ENCODE measurements at regions not wholly inside any gene's neighbourhood (a gene's known extent, or its start where the extent isn't known, plus 50 kb on each side); places are given as distances from the start of the nearest gene placed in this dataset.

GRCh38 chr3:31067004-31067403 is 172.5 kb upstream of the GADL1 start:
- 92 to 93% methylated on average over 3 to 4 of the region's 5 CpGs for WGBS, 2 experiments
- Histone ChIP-seq H3K9me3 (ENCODE audit: control insufficient read depth, low read length) (no peaks in the 10 kb centered on the region), H3K27me3 (ENCODE audit: control insufficient read depth, insufficient read depth, low read length, poor library complexity, severe bottlenecking) (no peaks in the 10 kb centered on the region), H3K36me3 (ENCODE audit: control insufficient read depth, insufficient read depth, low read length) (no peaks in the 10 kb centered on the region), H3K27ac (ENCODE audit: insufficient read depth, low read depth, low read length, poor library complexity, severe bottlenecking) (no peak overlapping the region), H3K4me3 (ENCODE audit: insufficient read depth, low read depth, low read length) (no peak overlapping the region), H3K4me1 (ENCODE audit: control insufficient read depth, insufficient read depth, low read length) (no peaks in the 10 kb centered on the region)

- no peaks in the 10 kb centered on the region for H3K9me3 ChIP-seq (ENCODE audit: control insufficient read depth, low read length)
- no peak overlapping the region for H3K4me3 ChIP-seq (ENCODE audit: insufficient read depth, low read depth, low read length)
- no peaks in the 10 kb centered on the region for H3K36me3 ChIP-seq (ENCODE audit: control insufficient read depth, insufficient read depth, low read length)
- H3K27ac ChIP-seq (ENCODE audit: insufficient read depth, low read depth, low read length, poor library complexity, severe bottlenecking): no peak overlapping the region
- H3K4me1 ChIP-seq (ENCODE audit: control insufficient read depth, insufficient read depth, low read length): peaks cover 12% of the 10 kb centered on the region
- WGBS, 2 experiments: 90 to 97% methylated on average over 2 of the region's 2 CpGs
- no peaks in the 10 kb centered on the region for H3K27me3 ChIP-seq (ENCODE audit: control insufficient read depth, insufficient read depth, low read length, poor library complexity, severe bottlenecking)
These were observed 181.0 kb upstream of the GADL1 start for GRCh38 chr3:31075471-31075870.

GRCh38 chr3:31075876-31076275 is 181.4 kb upstream of the GADL1 start:
- H3K9me3 ChIP-seq (ENCODE audit: control insufficient read depth, low read length): no peaks in the 10 kb centered on the region
- H3K4me1 ChIP-seq (ENCODE audit: control insufficient read depth, insufficient read depth, low read length): peaks cover 12% of the 10 kb centered on the region
- 55 to 61% methylated on average over 5 to 6 of the region's 6 CpGs for WGBS, 2 experiments
- no peak overlapping the region for H3K4me3 ChIP-seq (ENCODE audit: insufficient read depth, low read depth, low read length)
- H3K36me3 ChIP-seq (ENCODE audit: control insufficient read depth, insufficient read depth, low read length): no peaks in the 10 kb centered on the region
- no peaks in the 10 kb centered on the region for H3K27me3 ChIP-seq (ENCODE audit: control insufficient read depth, insufficient read depth, low read length, poor library complexity, severe bottlenecking)
- H3K27ac ChIP-seq (ENCODE audit: insufficient read depth, low read depth, low read length, poor library complexity, severe bottlenecking): no peak overlapping the region

- no peak overlapping the region for H3K4me3 ChIP-seq (ENCODE audit: insufficient read depth, low read depth, low read length)
- no peaks in the 10 kb centered on the region for H3K9me3 ChIP-seq (ENCODE audit: control insufficient read depth, low read length)
- H3K36me3 ChIP-seq (ENCODE audit: control insufficient read depth, insufficient read depth, low read length): no peaks in the 10 kb centered on the region
- peaks cover 12% of the 10 kb centered on the region for H3K4me1 ChIP-seq (ENCODE audit: control insufficient read depth, insufficient read depth, low read length)
- no peaks in the 10 kb centered on the region for H3K27me3 ChIP-seq (ENCODE audit: control insufficient read depth, insufficient read depth, low read length, poor library complexity, severe bottlenecking)
- WGBS, 2 experiments: 87 to 96% methylated on average over 3 of the region's 3 CpGs
- H3K27ac ChIP-seq (ENCODE audit: insufficient read depth, low read depth, low read length, poor library complexity, severe bottlenecking): no peak overlapping the region
These were observed 182.7 kb upstream of the GADL1 start for GRCh38 chr3:31077021-31077601.

- Histone ChIP-seq H3K27me3 (ENCODE audit: control insufficient read depth, insufficient read depth, low read length, poor library complexity, severe bottlenecking) (no peaks in the 10 kb centered on the region), H3K4me1 (ENCODE audit: control insufficient read depth, insufficient read depth, low read length) (peaks cover 12% of the 10 kb centered on the region), H3K9me3 (ENCODE audit: control insufficient read depth, low read length) (no peaks in the 10 kb centered on the region), H3K4me3 (ENCODE audit: insufficient read depth, low read depth, low read length) (no peak overlapping the region), H3K27ac (ENCODE audit: insufficient read depth, low read depth, low read length, poor library complexity, severe bottlenecking) (no peak overlapping the region), H3K36me3 (ENCODE audit: control insufficient read depth, insufficient read depth, low read length) (no peaks in the 10 kb centered on the region)
- 93 to 100% methylated on average over 1 of the region's 1 CpG for WGBS, 2 experiments
These were observed 183.4 kb upstream of the GADL1 start for GRCh38 chr3:31077826-31078225.

- H3K27ac ChIP-seq (ENCODE audit: insufficient read depth, low read depth, low read length, poor library complexity, severe bottlenecking): no peak overlapping the region
- WGBS, 2 experiments: 93 to 97% methylated on average over 3 to 4 of the region's 4 CpGs
- H3K36me3 ChIP-seq (ENCODE audit: control insufficient read depth, insufficient read depth, low read length): no peaks in the 10 kb centered on the region
- peaks cover 12% of the 10 kb centered on the region for H3K4me1 ChIP-seq (ENCODE audit: control insufficient read depth, insufficient read depth, low read length)
- H3K27me3 ChIP-seq (ENCODE audit: control insufficient read depth, insufficient read depth, low read length, poor library complexity, severe bottlenecking): no peaks in the 10 kb centered on the region
- H3K4me3 ChIP-seq (ENCODE audit: insufficient read depth, low read depth, low read length): no peak overlapping the region
- H3K9me3 ChIP-seq (ENCODE audit: control insufficient read depth, low read length): no peaks in the 10 kb centered on the region
These were observed 185.2 kb upstream of the GADL1 start for GRCh38 chr3:31079689-31080088.

- 89 to 94% methylated on average over 2 of the region's 2 CpGs for WGBS, 2 experiments
- H3K4me1 ChIP-seq (ENCODE audit: control insufficient read depth, insufficient read depth, low read length): peaks cover 4% of the 10 kb centered on the region
These were observed 186.7 kb upstream of the GADL1 start for GRCh38 chr3:31081018-31081662.

GRCh38 chr3:31086148-31086547 is 191.7 kb upstream of the GADL1 start:
- Histone ChIP-seq H3K9me3 (ENCODE audit: control insufficient read depth, low read length) (no peaks in the 10 kb centered on the region), H3K4me3 (ENCODE audit: insufficient read depth, low read depth, low read length) (no peak overlapping the region), H3K36me3 (ENCODE audit: control insufficient read depth, insufficient read depth, low read length) (no peaks in the 10 kb centered on the region), H3K27ac (ENCODE audit: insufficient read depth, low read depth, low read length, poor library complexity, severe bottlenecking) (no peak overlapping the region), H3K27me3 (ENCODE audit: control insufficient read depth, insufficient read depth, low read length, poor library complexity, severe bottlenecking) (no peaks in the 10 kb centered on the region), H3K4me1 (ENCODE audit: control insufficient read depth, insufficient read depth, low read length) (no peaks in the 10 kb centered on the region)

More at GRCh38 chr3:31081018-31081662, 186.7 kb upstream of the GADL1 start:
- no peak overlapping the region for H3K4me3 ChIP-seq (ENCODE audit: insufficient read depth, low read depth, low read length)
- H3K9me3 ChIP-seq (ENCODE audit: control insufficient read depth, low read length): no peaks in the 10 kb centered on the region
- no peak overlapping the region for H3K27ac ChIP-seq (ENCODE audit: insufficient read depth, low read depth, low read length, poor library complexity, severe bottlenecking)
- no peaks in the 10 kb centered on the region for H3K36me3 ChIP-seq (ENCODE audit: control insufficient read depth, insufficient read depth, low read length)
- H3K27me3 ChIP-seq (ENCODE audit: control insufficient read depth, insufficient read depth, low read length, poor library complexity, severe bottlenecking): no peaks in the 10 kb centered on the region

- Histone ChIP-seq H3K9me3 (ENCODE audit: control insufficient read depth, low read length) (no peaks in the 10 kb centered on the region), H3K27ac (ENCODE audit: insufficient read depth, low read depth, low read length, poor library complexity, severe bottlenecking) (no peak overlapping the region), H3K36me3 (ENCODE audit: control insufficient read depth, insufficient read depth, low read length) (no peaks in the 10 kb centered on the region), H3K27me3 (ENCODE audit: control insufficient read depth, insufficient read depth, low read length, poor library complexity, severe bottlenecking) (no peaks in the 10 kb centered on the region), H3K4me1 (ENCODE audit: control insufficient read depth, insufficient read depth, low read length) (no peaks in the 10 kb centered on the region), H3K4me3 (ENCODE audit: insufficient read depth, low read depth, low read length) (no peak overlapping the region)
These were observed 192.2 kb upstream of the GADL1 start for GRCh38 chr3:31086698-31087097.

- WGBS, 2 experiments: 68 to 69% methylated on average over 2 of the region's 2 CpGs
- H3K27me3 ChIP-seq (ENCODE audit: control insufficient read depth, insufficient read depth, low read length, poor library complexity, severe bottlenecking): no peaks in the 10 kb centered on the region
- no peak overlapping the region for H3K27ac ChIP-seq (ENCODE audit: insufficient read depth, low read depth, low read length, poor library complexity, severe bottlenecking)
- no peaks in the 10 kb centered on the region for H3K36me3 ChIP-seq (ENCODE audit: control insufficient read depth, insufficient read depth, low read length)
- no peaks in the 10 kb centered on the region for H3K4me1 ChIP-seq (ENCODE audit: control insufficient read depth, insufficient read depth, low read length)
- H3K9me3 ChIP-seq (ENCODE audit: control insufficient read depth, low read length): no peaks in the 10 kb centered on the region
- no peak overlapping the region for H3K4me3 ChIP-seq (ENCODE audit: insufficient read depth, low read depth, low read length)
These were observed 197.3 kb upstream of the GADL1 start for GRCh38 chr3:31091748-31092147.

Data from ectodermal cell (in vitro differentiated cells).